Activated naive CD8-positive, alpha-beta T cell treated with anti-CD3 and anti-CD28 coated beads, Interleukin-2, amount 10 ng/mL, durations not matched to agents 7 days and 5 days (primary cell): ENCODE measurements at regions not wholly inside any gene's neighbourhood (a gene's known extent, or its start where the extent isn't known, plus 50 kb on each side); places are given as distances from the start of the nearest gene placed in this dataset.

Experiments
- ATAC-seq: fragments of 150-1000 bp; cut with Tn5 transposase; one replicate; pipeline ENCODE4 v1.10.0; 2021; ENCODE audit warnings: low read depth, moderate library complexity
- POLR2A ChIA-PET: fragments of 350-600 bp; sonication (Branson Sonifier 250); formaldehyde crosslinking; loops from one replicate; lab custom pipeline; 2021; ENCODE audit warnings: antibody characterized with exemption; lab: Charles Lee
- DNase-seq: peaks from one replicate; pipeline ENCODE4 v3.0.0; 2021
- H3K27ac Mint-ChIP-seq: one replicate; pipeline ENCODE4 v1.8.0; 2022; ENCODE audit warnings: mild to moderate bottlenecking, mixed read lengths
- H3K27me3 Mint-ChIP-seq: one replicate; pipeline ENCODE4 v1.8.0; 2022; ENCODE audit warnings: mild to moderate bottlenecking, moderate library complexity, mixed read lengths
- H3K36me3 Mint-ChIP-seq: one replicate; pipeline ENCODE4 v1.8.0; 2021; ENCODE audit warnings: mild to moderate bottlenecking, mixed read lengths
- H3K4me1 Mint-ChIP-seq: one replicate; pipeline ENCODE4 v1.8.0; 2021; ENCODE audit warnings: mixed read lengths
- H3K4me3 Mint-ChIP-seq: one replicate; pipeline ENCODE4 v1.8.0; 2022; ENCODE audit warnings: mild to moderate bottlenecking, moderate library complexity, mixed read lengths
- H3K9me3 Mint-ChIP-seq: one replicate; pipeline ENCODE4 v1.8.0; 2021; ENCODE audit warnings: mixed read lengths

GRCh38 chr6:95660544-95660943 is 83.2 kb downstream of the MANEA start:
- H3K4me1 Mint-ChIP-seq, result no peaks in the 10 kb centered on the region
- no peak for ATAC-seq
- H3K27ac Mint-ChIP-seq, result no peak overlapping the region

GRCh38 chr6:95670011-95670463 is 92.7 kb downstream of the MANEA start:
- ATAC-seq, result no peak
- no peaks in the 10 kb centered on the region for H3K36me3 Mint-ChIP-seq
- H3K4me3 Mint-ChIP-seq, result no peak overlapping the region
- no peak overlapping the region for H3K27ac Mint-ChIP-seq
- H3K9me3 Mint-ChIP-seq, result peaks cover 1% of the 10 kb centered on the region
- no peak for DNase-seq
- peaks cover 3% of the 10 kb centered on the region for H3K27me3 Mint-ChIP-seq
- no peaks in the 10 kb centered on the region for H3K4me1 Mint-ChIP-seq
- POLR2A ChIA-PET, result no interaction called here

More at GRCh38 chr6:95660544-95660943, 83.2 kb downstream of the MANEA start:
- no peak for DNase-seq
- POLR2A ChIA-PET, result no interaction called here
- Mint-ChIP-seq H3K9me3 (no peaks in the 10 kb centered on the region), H3K4me3 (no peak overlapping the region), H3K27me3 (peaks cover 3% of the 10 kb centered on the region), H3K36me3 (no peaks in the 10 kb centered on the region)

GRCh38 chr6:95676011-95676628 is 98.8 kb downstream of the MANEA start:
- Mint-ChIP-seq H3K4me1 (no peaks in the 10 kb centered on the region), H3K27me3 (peaks cover 3% of the 10 kb centered on the region), H3K9me3 (no peaks in the 10 kb centered on the region), H3K4me3 (no peak overlapping the region), H3K36me3 (no peaks in the 10 kb centered on the region), H3K27ac (no peak overlapping the region)
- POLR2A ChIA-PET, result no interaction called here
- ATAC-seq (no peak), DNase-seq (no peak)

- Mint-ChIP-seq H3K4me1 (no peaks in the 10 kb centered on the region), H3K36me3 (no peaks in the 10 kb centered on the region)
Observed at GRCh38 chr6:95679981-95680380, 102.6 kb downstream of the MANEA start.

GRCh38 chr6:95681736-95682135 is 104.4 kb downstream of the MANEA start:
- no peaks in the 10 kb centered on the region for H3K4me1 Mint-ChIP-seq
- no peak for DNase-seq
- no peaks in the 10 kb centered on the region for H3K27me3 Mint-ChIP-seq
- no peak overlapping the region for H3K4me3 Mint-ChIP-seq
- no peak overlapping the region for H3K27ac Mint-ChIP-seq
- POLR2A ChIA-PET, result no interaction called here
- H3K9me3 Mint-ChIP-seq, result no peaks in the 10 kb centered on the region
- ATAC-seq, result no peak
- H3K36me3 Mint-ChIP-seq, result no peaks in the 10 kb centered on the region

More at GRCh38 chr6:95679981-95680380, 102.6 kb downstream of the MANEA start:
- POLR2A ChIA-PET, result interaction anchor here (0.6 kb wide), 1 partner anchor 77 kb away, joined by 3 read pairs; no protein-coding TSS in a partner anchor
- Mint-ChIP-seq H3K9me3 (no peaks in the 10 kb centered on the region), H3K4me3 (no peak overlapping the region), H3K27me3 (peaks cover under 1% of the 10 kb centered on the region), H3K27ac (no peak overlapping the region)
- no peak for DNase-seq
- ATAC-seq, result no peak

- POLR2A ChIA-PET, result no interaction called here
- Mint-ChIP-seq H3K4me1 (no peaks in the 10 kb centered on the region), H3K27me3 (no peaks in the 10 kb centered on the region), H3K9me3 (no peaks in the 10 kb centered on the region), H3K27ac (no peak overlapping the region), H3K4me3 (no peak overlapping the region), H3K36me3 (no peaks in the 10 kb centered on the region)
- ATAC-seq (no peak), DNase-seq (no peak)
Observed at GRCh38 chr6:95682476-95682875, 105.1 kb downstream of the MANEA start.

GRCh38 chr6:95685822-95686221 is 108.5 kb downstream of the MANEA start:
- no peak overlapping the region for H3K4me3 Mint-ChIP-seq
- H3K27ac Mint-ChIP-seq, result no peak overlapping the region
- no peaks in the 10 kb centered on the region for H3K36me3 Mint-ChIP-seq
- H3K9me3 Mint-ChIP-seq, result no peaks in the 10 kb centered on the region
- no peaks in the 10 kb centered on the region for H3K27me3 Mint-ChIP-seq
- DNase-seq (no peak), ATAC-seq (no peak)
- H3K4me1 Mint-ChIP-seq, result no peaks in the 10 kb centered on the region
- POLR2A ChIA-PET, result no interaction called here

- no peak overlapping the region for H3K27ac Mint-ChIP-seq
- no peaks in the 10 kb centered on the region for H3K36me3 Mint-ChIP-seq
- ATAC-seq, result no peak
- no peaks in the 10 kb centered on the region for H3K4me1 Mint-ChIP-seq
- no peaks in the 10 kb centered on the region for H3K9me3 Mint-ChIP-seq
- no peak overlapping the region for H3K4me3 Mint-ChIP-seq
- POLR2A ChIA-PET, result no interaction called here
- DNase-seq, result no peak
- H3K27me3 Mint-ChIP-seq, result no peaks in the 10 kb centered on the region
Observed at GRCh38 chr6:95686272-95686671, 108.9 kb downstream of the MANEA start.

- Mint-ChIP-seq H3K36me3 (no peaks in the 10 kb centered on the region), H3K9me3 (no peaks in the 10 kb centered on the region), H3K4me1 (no peaks in the 10 kb centered on the region), H3K27me3 (no peaks in the 10 kb centered on the region), H3K4me3 (no peak overlapping the region), H3K27ac (no peak overlapping the region)
- POLR2A ChIA-PET, result no interaction called here
- no peak for DNase-seq
- ATAC-seq, result no peak
Observed at GRCh38 chr6:95686895-95687294, 109.6 kb downstream of the MANEA start.

GRCh38 chr6:95687839-95688238 is 110.5 kb downstream of the MANEA start:
- DNase-seq (no peak), ATAC-seq (no peak)
- POLR2A ChIA-PET, result no interaction called here
- H3K4me3 Mint-ChIP-seq, result no peak overlapping the region
- H3K36me3 Mint-ChIP-seq, result no peaks in the 10 kb centered on the region
- no peaks in the 10 kb centered on the region for H3K27me3 Mint-ChIP-seq
- no peaks in the 10 kb centered on the region for H3K9me3 Mint-ChIP-seq
- H3K27ac Mint-ChIP-seq, result no peak overlapping the region
- no peaks in the 10 kb centered on the region for H3K4me1 Mint-ChIP-seq

GRCh38 chr6:95690328-95690727 is 113.0 kb downstream of the MANEA start:
- POLR2A ChIA-PET, result no interaction called here
- no peak for DNase-seq
- H3K9me3 Mint-ChIP-seq, result peaks cover 2% of the 10 kb centered on the region
- no peaks in the 10 kb centered on the region for H3K36me3 Mint-ChIP-seq
- H3K4me1 Mint-ChIP-seq, result no peaks in the 10 kb centered on the region
- no peak overlapping the region for H3K27ac Mint-ChIP-seq
- no peak for ATAC-seq
- H3K27me3 Mint-ChIP-seq, result no peaks in the 10 kb centered on the region
- no peak overlapping the region for H3K4me3 Mint-ChIP-seq

- H3K27me3 Mint-ChIP-seq, result no peaks in the 10 kb centered on the region
- ATAC-seq, result no peak
- H3K36me3 Mint-ChIP-seq, result no peaks in the 10 kb centered on the region
- no peak overlapping the region for H3K27ac Mint-ChIP-seq
- peaks cover 2% of the 10 kb centered on the region for H3K9me3 Mint-ChIP-seq
- POLR2A ChIA-PET, result no interaction called here
- no peaks in the 10 kb centered on the region for H3K4me1 Mint-ChIP-seq
- DNase-seq, result no peak
- no peak overlapping the region for H3K4me3 Mint-ChIP-seq
Observed at GRCh38 chr6:95693108-95693507, 115.8 kb downstream of the MANEA start.

GRCh38 chr6:95698271-95698670 is 120.9 kb downstream of the MANEA start:
- Mint-ChIP-seq H3K36me3 (no peaks in the 10 kb centered on the region), H3K27ac (no peak overlapping the region), H3K4me3 (no peak overlapping the region), H3K4me1 (no peaks in the 10 kb centered on the region), H3K27me3 (no peaks in the 10 kb centered on the region), H3K9me3 (peaks cover 2% of the 10 kb centered on the region)
- no peak for DNase-seq
- no peak for ATAC-seq
- POLR2A ChIA-PET, result no interaction called here

GRCh38 chr6:95723638-95724037 is 146.3 kb downstream of the MANEA start:
- Mint-ChIP-seq H3K27me3 (no peaks in the 10 kb centered on the region), H3K27ac (no peak overlapping the region), H3K36me3 (no peaks in the 10 kb centered on the region), H3K4me1 (no peaks in the 10 kb centered on the region), H3K9me3 (peaks cover 8% of the 10 kb centered on the region), H3K4me3 (no peak overlapping the region)
- no peak for DNase-seq
- POLR2A ChIA-PET, result no interaction called here
- no peak for ATAC-seq
